Choroid plexus epithelial cell (primary cell): ENCODE measurements at regions not wholly inside any gene's neighbourhood (a gene's known extent, or its start where the extent isn't known, plus 50 kb on each side); places are given as distances from the start of the nearest gene placed in this dataset.
"Not testable (repeated sequence)": the region's sequence is repeated elsewhere in the genome, so short reads cannot be mapped to it uniquely, and the experiment has no call there.

Experiments
- DNase-seq: peaks from one replicate; pipeline ENCODE4 v3.0.0-alpha.2; 2010; ENCODE audit warnings: low read depth
- H3K4me3 ChIP-seq: 2 replicates; pipeline ENCODE4 v1.5.1; 2011; ENCODE audit warnings: low read depth, mild to moderate bottlenecking, control low read depth, low read length, moderate library complexity
- CTCF ChIP-seq: conservative IDR thresholded peaks from 2 replicates; pipeline ENCODE4 v1.5.1; 2011; ENCODE audit warnings: low read depth, mild to moderate bottlenecking, control low read depth, inconsistent platforms, low read length, moderate library complexity

GRCh38 chr6:101118136-101118396 is 236.9 kb upstream of the ASCC3 start:
- no peak for DNase-seq
- H3K4me3 ChIP-seq, result no peak overlapping the region
- TF ChIP-seq CTCF, result no peak

GRCh38 chr6:101120747-101121146 is 239.6 kb upstream of the ASCC3 start:
- TF ChIP-seq CTCF, result no peak
- H3K4me3 ChIP-seq, result no peak overlapping the region
- no peak for DNase-seq

GRCh38 chr6:101125380-101125971 is 244.3 kb upstream of the ASCC3 start:
- DNase-seq, result no peak
- no peak for TF ChIP-seq CTCF
- no peak overlapping the region for H3K4me3 ChIP-seq

GRCh38 chr6:101126501-101126900 is 245.4 kb upstream of the ASCC3 start:
- H3K4me3 ChIP-seq, result no peak overlapping the region
- no peak for DNase-seq
- no peak for TF ChIP-seq CTCF

GRCh38 chr6:101129851-101130250 is 248.7 kb upstream of the ASCC3 start:
- H3K4me3 ChIP-seq, result no peak overlapping the region
- TF ChIP-seq CTCF, result no peak
- DNase-seq, result no peak

- no peak for TF ChIP-seq CTCF
- no peak overlapping the region for H3K4me3 ChIP-seq
- peak; percentile 76 for DNase-seq
These were observed 247.1 kb upstream of the GRIK2 start for GRCh38 chr6:101146389-101146788.

- TF ChIP-seq CTCF, result no peak
- DNase-seq, result no peak
These were observed 243.3 kb upstream of the GRIK2 start for GRCh38 chr6:101150226-101150625.

GRCh38 chr6:101157638-101158037 is 235.9 kb upstream of the GRIK2 start:
- not testable (repeated sequence) for DNase-seq

More at GRCh38 chr6:101150226-101150625, 243.3 kb upstream of the GRIK2 start:
- no peak overlapping the region for H3K4me3 ChIP-seq

More at GRCh38 chr6:101157638-101158037, 235.9 kb upstream of the GRIK2 start:
- H3K4me3 ChIP-seq, result not testable (repeated sequence)
